BLaER1 treated with 17β-estradiol and CSF1 and Interleukin-3, amounts not matched to agents 10 nM and 100 nM (cell line): ENCODE measurements at regions not wholly inside any gene's neighbourhood (a gene's known extent, or its start where the extent isn't known, plus 50 kb on each side); places are given as distances from the start of the nearest gene placed in this dataset.

ENCODE experiments used
- H3K27ac ChIP-seq, 11 experiments: shearing (Covaris generic); formaldehyde crosslinking; 2 replicates each; pipeline ENCODE4 v1.8.1; 2022
- H3K27me3 ChIP-seq, 11 experiments: shearing (Covaris generic); formaldehyde crosslinking; 2 replicates each; pipeline ENCODE4 v1.8.1; 2022
- H3K36me3 ChIP-seq, 11 experiments: shearing (Covaris generic); formaldehyde crosslinking; 2 replicates each; pipeline ENCODE4 v1.8.1; 2022
- H3K4me1 ChIP-seq, 10 experiments: shearing (Covaris generic); formaldehyde crosslinking; 2 replicates each; pipeline ENCODE4 v1.8.1; 2022
- H3K4me2 ChIP-seq, 11 experiments: shearing (Covaris generic); formaldehyde crosslinking; 2 replicates each; pipeline ENCODE4 v1.8.1; 2022
- H3K4me3 ChIP-seq, 10 experiments: shearing (Covaris generic); formaldehyde crosslinking; 2 replicates each; pipeline ENCODE4 v1.8.1; 2022
- H3K9ac ChIP-seq, 11 experiments: shearing (Covaris generic); formaldehyde crosslinking; 2 replicates each; pipeline ENCODE4 v1.8.1; 2022
- H3K9me3 ChIP-seq, 11 experiments: shearing (Covaris generic); formaldehyde crosslinking; replicated peaks in 1 of 11; 2 replicates each; pipeline ENCODE4 v1.8.1; 2022
- H4K20me1 ChIP-seq, 11 experiments: shearing (Covaris generic); formaldehyde crosslinking; 2 replicates each; pipeline ENCODE4 v1.8.1; 2022
- Cebpa-rat ChIP-seq, 11 experiments: shearing (Covaris generic); IDR thresholded peaks; 2 replicates each; pipeline ENCODE4 v1.8.1; 2022

DNA sequence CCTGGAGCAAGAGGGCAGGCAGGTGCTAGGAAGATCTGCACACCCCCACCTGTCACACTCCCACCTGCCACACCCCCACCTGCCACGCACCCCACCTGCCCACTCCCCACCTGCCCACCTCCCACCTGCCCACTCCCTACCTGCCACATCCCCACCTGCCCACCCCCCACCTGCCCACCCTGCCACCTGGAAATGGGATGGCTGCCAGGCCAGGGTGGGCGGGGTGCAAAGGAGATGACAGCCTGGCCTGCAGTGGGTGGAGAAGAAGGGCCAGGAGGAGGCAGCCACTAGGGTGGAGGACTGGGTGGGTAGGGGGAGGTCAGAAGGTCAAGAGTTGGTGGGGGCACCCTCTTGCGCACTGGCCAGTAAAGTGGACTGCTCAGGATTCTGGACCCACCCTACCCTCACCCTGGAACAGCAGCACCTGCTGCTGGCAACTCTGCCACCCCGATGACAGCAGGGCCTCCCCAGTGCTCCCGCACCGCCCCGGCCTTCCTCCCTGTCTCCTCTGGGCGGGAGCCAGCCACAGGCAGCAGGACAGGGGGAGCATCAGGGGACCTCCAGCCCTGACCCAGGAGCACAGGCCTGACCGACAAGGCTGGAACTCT, 66.8 kb upstream of the NKX1-1 start:
- H3K4me1 ChIP-seq: no peaks in the 10 kb centered on the region
- H3K27me3 ChIP-seq: peaks cover 0 to 4% (median 0%) of the 10 kb centered on the region in 11 experiments; a peak in 1 of 22 replicates
- H3K27ac ChIP-seq: no peak overlapping the region
- H3K4me2 ChIP-seq: no peak overlapping the region
- no peak overlapping the region for H3K4me3 ChIP-seq
- H3K36me3 ChIP-seq: no peaks in the 10 kb centered on the region
- H4K20me1 ChIP-seq: no peaks in the 10 kb centered on the region
- no peak for TF ChIP-seq Cebpa-rat (IDR thresholded peaks at IDR 0.05)
- H3K9ac ChIP-seq: no peak overlapping the region
- peaks cover 0 to 11% (median 0%) of the 10 kb centered on the region in 11 experiments; a peak in 7 of 22 replicates for H3K9me3 ChIP-seq

DNA sequence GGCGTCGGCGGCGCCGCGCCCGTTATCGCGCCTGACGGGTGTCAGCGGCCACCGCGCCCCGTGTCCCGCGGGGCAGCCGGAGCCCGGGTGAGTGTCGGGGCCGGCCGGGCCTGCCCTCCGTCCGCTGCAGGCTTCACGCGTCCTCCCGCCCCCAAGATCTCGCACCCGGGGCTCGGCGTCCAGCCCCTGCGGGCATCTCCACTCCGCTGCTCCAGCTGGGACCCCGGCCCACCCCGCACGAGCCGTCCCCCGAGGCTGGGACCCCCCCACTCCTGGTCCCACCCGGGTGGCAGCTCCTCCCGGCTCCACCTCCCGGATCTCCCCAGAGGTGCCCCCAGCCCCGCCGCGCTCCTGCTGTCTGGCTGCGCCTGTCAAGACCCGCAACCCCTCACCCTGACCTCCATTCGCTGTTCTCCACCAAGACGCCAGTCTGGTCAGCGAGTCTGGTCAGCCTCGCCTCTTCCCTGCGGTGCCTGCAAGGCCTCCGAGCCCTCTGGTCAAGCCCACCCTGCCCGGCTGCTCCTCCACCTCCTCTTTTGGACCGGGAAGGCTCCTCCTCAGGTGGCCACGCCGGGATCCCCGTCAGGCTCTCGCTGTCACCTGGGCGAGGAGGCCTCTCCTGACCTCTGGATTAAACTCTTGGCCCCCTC, 66.0 kb upstream of the NKX1-1 start:
- H3K9me3 ChIP-seq: peaks cover 0 to 14% (median 0%) of the 10 kb centered on the region in 11 experiments; a peak in 7 of 22 replicates
- no peak overlapping the region for H3K27ac ChIP-seq
- TF ChIP-seq Cebpa-rat (IDR thresholded peaks at IDR 0.05): no peak
- no peaks in the 10 kb centered on the region for H3K4me1 ChIP-seq
- H3K36me3 ChIP-seq: no peaks in the 10 kb centered on the region
- peaks cover 0 to 4% (median 0%) of the 10 kb centered on the region in 11 experiments; a peak in 1 of 22 replicates for H3K27me3 ChIP-seq
- H3K4me3 ChIP-seq: no peak overlapping the region
- H4K20me1 ChIP-seq: no peaks in the 10 kb centered on the region
- H3K4me2 ChIP-seq: no peak overlapping the region
- H3K9ac ChIP-seq: no peak overlapping the region

DNA sequence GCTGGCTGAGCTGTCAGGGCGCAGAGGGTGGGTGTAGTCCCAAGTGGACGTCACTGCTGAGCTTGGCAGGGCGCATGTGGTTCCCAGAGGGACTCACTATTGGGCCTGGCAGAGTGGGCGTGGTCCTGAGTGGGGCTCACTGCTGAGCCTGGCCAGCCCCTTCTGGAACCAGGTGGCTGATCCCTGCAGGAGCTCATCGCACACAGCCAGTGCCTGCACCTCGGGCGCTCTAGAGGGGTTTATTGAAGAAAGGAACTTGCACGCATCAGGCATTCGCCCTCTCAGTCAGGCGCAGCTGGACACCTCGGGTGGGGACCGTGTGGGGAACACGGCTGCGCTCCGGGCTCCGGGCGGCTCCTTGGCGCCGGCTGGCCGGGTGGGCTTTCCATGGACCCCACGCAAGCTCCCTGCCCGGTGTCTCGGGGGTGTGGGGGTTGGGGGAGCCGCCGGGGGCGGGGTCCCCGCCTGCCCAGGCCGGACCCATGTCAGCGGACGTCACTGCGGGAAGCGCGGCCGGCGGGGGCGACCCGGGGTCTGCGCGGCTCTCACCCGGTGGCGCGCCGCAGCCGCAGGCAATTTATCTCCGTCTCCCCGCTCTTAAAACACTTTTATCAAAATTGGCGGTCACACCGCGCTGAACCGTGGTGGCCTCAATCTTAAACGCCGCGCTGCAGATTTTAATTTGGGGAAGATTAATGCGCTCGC, 65.4 kb upstream of the NKX1-1 start:
- Histone ChIP-seq H3K9me3 (peaks cover 0 to 14% (median 0%) of the 10 kb centered on the region in 11 experiments; a peak in 7 of 22 replicates), H3K4me3 (no peak overlapping the region), H3K4me1 (no peaks in the 10 kb centered on the region), H3K4me2 (no peak overlapping the region), H3K36me3 (no peaks in the 10 kb centered on the region), H3K27me3 (peaks cover 0 to 4% (median 0%) of the 10 kb centered on the region in 11 experiments; a peak in 1 of 22 replicates), H4K20me1 (no peaks in the 10 kb centered on the region), H3K9ac (no peak overlapping the region), H3K27ac (no peak overlapping the region)
- TF ChIP-seq Cebpa-rat (IDR thresholded peaks at IDR 0.05): no peak

GRCh38 chr4:1470816-1471442, 64.7 kb upstream of the NKX1-1 start:
- Histone ChIP-seq H3K4me2 (no peak overlapping the region), H3K9me3 (peaks cover 0 to 14% (median 0%) of the 10 kb centered on the region in 11 experiments; a peak in 7 of 22 replicates), H3K4me3 (no peak overlapping the region)

DNA sequence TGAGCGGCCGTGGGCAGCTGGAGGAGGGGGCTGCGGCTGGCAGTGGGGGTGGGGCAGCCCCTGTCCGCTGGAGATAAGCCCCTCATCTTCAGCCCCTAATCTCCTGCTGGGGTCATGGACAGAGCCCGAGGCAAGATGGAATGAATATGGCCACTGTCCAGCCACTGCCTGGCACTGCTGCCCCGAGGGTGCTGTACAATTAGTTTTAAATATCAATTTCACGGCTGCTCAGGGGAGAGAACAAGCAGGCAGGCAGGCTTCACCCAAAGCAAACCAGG, 64.1 kb upstream of the NKX1-1 start:
- H4K20me1 ChIP-seq: no peaks in the 10 kb centered on the region
- H3K4me3 ChIP-seq: no peak overlapping the region
- H3K27ac ChIP-seq: no peak overlapping the region
- no peaks in the 10 kb centered on the region for H3K36me3 ChIP-seq
- no peak overlapping the region for H3K4me2 ChIP-seq
- H3K4me1 ChIP-seq: no peaks in the 10 kb centered on the region
- no peak overlapping the region for H3K9ac ChIP-seq
- peaks cover 0 to 14% (median 0%) of the 10 kb centered on the region in 11 experiments; a peak in 7 of 22 replicates for H3K9me3 ChIP-seq
- H3K27me3 ChIP-seq: peaks cover 0 to 4% (median 0%) of the 10 kb centered on the region in 11 experiments; a peak in 1 of 22 replicates
- TF ChIP-seq Cebpa-rat (IDR thresholded peaks at IDR 0.05): no peak

More at GRCh38 chr4:1470816-1471442, 64.7 kb upstream of the NKX1-1 start:
- Histone ChIP-seq H3K36me3 (no peaks in the 10 kb centered on the region), H3K4me1 (no peaks in the 10 kb centered on the region), H3K27ac (no peak overlapping the region), H3K27me3 (peaks cover 0 to 4% (median 0%) of the 10 kb centered on the region in 11 experiments; a peak in 1 of 22 replicates), H3K9ac (no peak overlapping the region), H4K20me1 (no peaks in the 10 kb centered on the region)
- no peak for TF ChIP-seq Cebpa-rat (IDR thresholded peaks at IDR 0.05)

DNA sequence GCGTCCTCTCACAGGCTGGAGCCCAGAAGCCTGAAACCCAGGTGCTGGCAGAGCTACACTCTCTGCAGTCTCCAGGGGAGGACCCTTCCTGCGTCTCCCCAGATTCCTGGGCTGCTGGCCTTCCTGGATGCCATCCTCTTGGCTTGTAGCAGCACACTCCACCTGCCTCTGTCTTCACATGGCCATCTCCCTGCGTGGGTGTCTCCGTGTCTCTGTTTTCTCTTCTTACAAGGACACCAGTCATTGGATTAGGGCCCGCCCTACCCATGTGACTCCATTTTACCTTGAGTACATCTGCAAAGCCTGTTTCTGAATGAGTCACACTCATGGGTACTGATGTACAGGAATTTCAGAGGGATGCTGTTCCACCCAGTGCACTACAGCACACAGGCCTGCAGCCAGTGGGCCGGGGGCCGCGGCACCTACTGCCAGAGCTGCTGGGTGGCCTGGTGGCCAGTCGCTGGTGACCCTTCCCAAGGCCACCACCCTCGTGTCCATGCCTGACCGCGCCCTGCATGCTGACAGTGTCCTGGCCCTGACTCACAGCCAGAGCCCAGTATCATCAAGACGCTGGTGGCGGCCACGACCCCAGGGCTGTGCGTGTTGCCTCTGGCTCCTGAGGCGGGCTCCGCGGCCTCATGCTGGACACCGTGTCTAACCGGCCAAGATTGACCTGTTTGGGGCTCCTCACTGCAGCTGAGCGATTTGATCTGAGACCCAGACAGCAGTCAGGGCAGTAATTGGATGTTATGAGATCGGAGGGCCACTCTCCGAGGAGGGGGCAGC, 63.6 kb upstream of the NKX1-1 start:
- no peaks in the 10 kb centered on the region for H3K4me1 ChIP-seq
- no peak overlapping the region for H3K4me3 ChIP-seq
- no peak overlapping the region for H3K27ac ChIP-seq
- no peaks in the 10 kb centered on the region for H3K36me3 ChIP-seq
- TF ChIP-seq Cebpa-rat (IDR thresholded peaks at IDR 0.05): no peak
- H3K9me3 ChIP-seq: peaks cover 0 to 14% (median 0%) of the 10 kb centered on the region in 11 experiments; a peak in 7 of 22 replicates
- H3K4me2 ChIP-seq: no peak overlapping the region
- H3K9ac ChIP-seq: no peak overlapping the region
- H3K27me3 ChIP-seq: peaks cover 0 to 4% (median 0%) of the 10 kb centered on the region in 11 experiments; a peak in 1 of 22 replicates
- H4K20me1 ChIP-seq: no peaks in the 10 kb centered on the region; a peak in 1 of 22 replicates

GRCh38 chr4:1469043-1469442, 62.8 kb upstream of the NKX1-1 start:
- no peaks in the 10 kb centered on the region for H3K4me1 ChIP-seq
- peaks cover 0 to 14% (median 0%) of the 10 kb centered on the region in 11 experiments; a peak in 7 of 22 replicates for H3K9me3 ChIP-seq
- peaks cover 0 to 4% (median 0%) of the 10 kb centered on the region in 11 experiments; a peak in 1 of 22 replicates for H3K27me3 ChIP-seq
- H3K36me3 ChIP-seq: no peaks in the 10 kb centered on the region
- H3K9ac ChIP-seq: no peak overlapping the region
- no peak overlapping the region for H3K4me3 ChIP-seq
- no peak overlapping the region for H3K27ac ChIP-seq
- no peak overlapping the region for H3K4me2 ChIP-seq
- no peaks in the 10 kb centered on the region; a peak in 1 of 22 replicates for H4K20me1 ChIP-seq
- no peak for TF ChIP-seq Cebpa-rat (IDR thresholded peaks at IDR 0.05)

- Histone ChIP-seq H3K4me2 (no peak overlapping the region), H3K27ac (no peak overlapping the region), H3K9ac (no peak overlapping the region), H4K20me1 (no peaks in the 10 kb centered on the region; a peak in 1 of 22 replicates), H3K9me3 (peaks cover 0 to 14% (median 0%) of the 10 kb centered on the region in 11 experiments; a peak in 7 of 22 replicates), H3K4me1 (peaks cover 0 to 8% (median 7%) of the 10 kb centered on the region in 10 experiments; a peak in 8 of 20 replicates), H3K36me3 (no peaks in the 10 kb centered on the region), H3K4me3 (no peak overlapping the region), H3K27me3 (peaks cover 0 to 4% (median 0%) of the 10 kb centered on the region in 11 experiments; a peak in 1 of 22 replicates)
- no peak for TF ChIP-seq Cebpa-rat (IDR thresholded peaks at IDR 0.05)
Observed at GRCh38 chr4:1467581-1468458, 61.6 kb upstream of the NKX1-1 start.
